Testis (tissue), 2 donors: ENCODE measurements at regions not wholly inside any gene's neighbourhood (a gene's known extent, or its start where the extent isn't known, plus 50 kb on each side); places are given as distances from the start of the nearest gene placed in this dataset.

Source experiments
- DNase-seq: peaks from one replicate; pipeline ENCODE4 v3.0.0-alpha.2; 2019
- H3K27ac ChIP-seq, 2 donors: fragments of 200-600 bp; sonication (generic); one replicate each; pipeline ENCODE4 v1.5.1; 2019
- H3K27me3 ChIP-seq: fragments of 200-600 bp; sonication (generic); one replicate; pipeline ENCODE4 v1.5.1; 2019
- H3K36me3 ChIP-seq: fragments of 200-600 bp; sonication (generic); one replicate; pipeline ENCODE4 v1.5.1; 2017; ENCODE audit warnings: low read depth; ENCODE audit errors: missing control alignments
- H3K4me1 ChIP-seq: fragments of 200-600 bp; sonication (generic); one replicate; pipeline ENCODE4 v1.5.1; 2019
- H3K4me3 ChIP-seq, 2 donors: fragments of 200-600 bp; sonication (generic); one replicate each; pipeline ENCODE4 v1.5.1; 2017 to 2019
- H3K9me3 ChIP-seq: fragments of 200-600 bp; sonication (generic); one replicate; pipeline ENCODE4 v1.5.1; 2017
- CTCF ChIP-seq, 3 experiments: fragments of 450-650 bp in 2 of 3; fragments of 200-600 bp in 1 of 3; sonication (generic) in 1 of 3; IDR thresholded peaks; one replicate each; pipeline ENCODE4 v1.5.1; 2016 to 2019; ENCODE audit warnings: antibody characterized with exemption in 3 of 3, mild to moderate bottlenecking in 2 of 3, moderate library complexity in 1 of 3
- POLR2A ChIP-seq: fragments of 450-650 bp; IDR thresholded peaks from one replicate; pipeline ENCODE4 v1.6.1; 2017; ENCODE audit warnings: antibody characterized with exemption, mild to moderate bottlenecking, moderate library complexity
- WGBS, 2 donors: methylation state at CpG; one replicate each; pipeline ENCODE4 v1.1.5; 2018; 5-methylcytosine and 5-hydroxymethylcytosine counted together
- intact Hi-C: fragments of 100-400 bp; cut with DNase I; formaldehyde crosslinking; loops from one replicate; pipeline ENCODE4 v1.15.1; 2023; ENCODE audit warnings: low total_unique reads

- TF ChIP-seq CTCF (IDR thresholded peaks at IDR 0.05): no peak
- no peak for TF ChIP-seq POLR2A
- Histone ChIP-seq H3K36me3 (no peaks in the 10 kb centered on the region), H3K9me3 (no peaks in the 10 kb centered on the region), H3K27me3 (no peaks in the 10 kb centered on the region), H3K4me1 (peaks cover 6% of the 10 kb centered on the region), H3K4me3 (no peak overlapping the region), H3K27ac (no peak overlapping the region)
- no peak for DNase-seq
- WGBS, 2 donors: 39 to 54% methylated on average over 11 of the region's 11 CpGs
- intact Hi-C loops: no loop called here
Measured at GRCh38 chr22:26985931-26986782, 328.8 kb downstream of the MIAT start.

- H3K27ac ChIP-seq: no peak overlapping the region
- intact Hi-C loops: no loop called here
- no peak for DNase-seq
- peaks cover 6% of the 10 kb centered on the region for H3K4me1 ChIP-seq
- TF ChIP-seq POLR2A: no peak
- no peak for TF ChIP-seq CTCF (IDR thresholded peaks at IDR 0.05)
- no peak overlapping the region for H3K4me3 ChIP-seq
- no peaks in the 10 kb centered on the region for H3K27me3 ChIP-seq
- H3K36me3 ChIP-seq: no peaks in the 10 kb centered on the region
- 44 to 51% methylated on average over 3 of the region's 3 CpGs for WGBS, 2 donors
- H3K9me3 ChIP-seq: no peaks in the 10 kb centered on the region
Measured at GRCh38 chr22:26986884-26987283, 329.5 kb downstream of the MIAT start.

GRCh38 chr22:26990503-26991189 is 333.3 kb downstream of the MIAT start:
- H3K9me3 ChIP-seq: no peaks in the 10 kb centered on the region
- no peak overlapping the region for H3K27ac ChIP-seq
- intact Hi-C loops: no loop called here
- H3K36me3 ChIP-seq: no peaks in the 10 kb centered on the region
- no peaks in the 10 kb centered on the region for H3K27me3 ChIP-seq
- no peak for TF ChIP-seq POLR2A
- no peak for TF ChIP-seq CTCF (IDR thresholded peaks at IDR 0.05)
- WGBS, 2 donors: 75 to 87% methylated on average over 7 of the region's 7 CpGs
- peaks cover 6% of the 10 kb centered on the region for H3K4me1 ChIP-seq
- no peak overlapping the region for H3K4me3 ChIP-seq
- no peak for DNase-seq

GRCh38 chr22:26992556-26992955 is 335.2 kb downstream of the MIAT start:
- DNase-seq: no peak
- Histone ChIP-seq H3K27ac (no peak overlapping the region), H3K4me1 (no peaks in the 10 kb centered on the region), H3K9me3 (no peaks in the 10 kb centered on the region), H3K27me3 (no peaks in the 10 kb centered on the region), H3K4me3 (no peak overlapping the region), H3K36me3 (no peaks in the 10 kb centered on the region)
- intact Hi-C loops: no loop called here
- 70 to 87% methylated on average over 2 of the region's 2 CpGs for WGBS, 2 donors
- TF ChIP-seq POLR2A (no peak), CTCF (IDR thresholded peaks at IDR 0.05) (no peak)
